Mesenchymal stem cell (in vitro differentiated cells and primary cell): ENCODE measurements at regions not wholly inside any gene's neighbourhood (a gene's known extent, or its start where the extent isn't known, plus 50 kb on each side); places are given as distances from the start of the nearest gene placed in this dataset.

Experiments
- DNase-seq: peaks from one replicate; pipeline ENCODE4 v3.0.0-alpha.2; 2013
- H2AFZ ChIP-seq: one replicate; pipeline ENCODE4 v1.6.1; 2013; ENCODE audit warnings: low read depth, mild to moderate bottlenecking, control low read depth, inconsistent platforms, low read length, moderate library complexity
- H2AK5ac ChIP-seq: 2 replicates; pipeline ENCODE4 v1.6.1; 2013; ENCODE audit warnings: low read length, moderate library complexity, mild to moderate bottlenecking, inconsistent platforms; ENCODE audit not compliant: severe bottlenecking
- H2BK120ac ChIP-seq: one replicate; pipeline ENCODE4 v1.6.1; 2013; ENCODE audit warnings: low read depth, mild to moderate bottlenecking, inconsistent platforms, low read length, moderate library complexity
- H2BK12ac ChIP-seq, 2 experiments: one replicate each; pipeline ENCODE4 v1.6.1; 2013; ENCODE audit warnings: inconsistent platforms in 2 of 2, low read length in 2 of 2, mild to moderate bottlenecking in 2 of 2, moderate library complexity in 2 of 2, control low read depth in 1 of 2
- H2BK15ac ChIP-seq: one replicate; pipeline ENCODE4 v1.6.1; 2013; ENCODE audit warnings: mild to moderate bottlenecking, low read depth, inconsistent platforms; ENCODE audit not compliant: poor library complexity, severe bottlenecking
- H2BK5ac ChIP-seq: 2 replicates; pipeline ENCODE4 v1.6.1; 2013; ENCODE audit warnings: low read depth, mild to moderate bottlenecking, low read length, control low read depth, inconsistent platforms; ENCODE audit not compliant: poor library complexity, severe bottlenecking
- H3K14ac ChIP-seq, 2 experiments: one replicate each; pipeline ENCODE4 v1.6.1; 2013; ENCODE audit warnings: inconsistent platforms in 2 of 2, low read length in 2 of 2, control low read depth in 1 of 2, mild to moderate bottlenecking in 1 of 2, moderate library complexity in 1 of 2
- H3K18ac ChIP-seq, 2 experiments: one replicate each; pipeline ENCODE4 v1.6.1; 2013; ENCODE audit warnings: inconsistent platforms in 2 of 2, low read length in 2 of 2, control low read depth in 1 of 2, low read depth in 1 of 2, mild to moderate bottlenecking in 1 of 2
- H3K23ac ChIP-seq, 2 experiments: one replicate each; pipeline ENCODE4 v1.6.1; 2013; ENCODE audit warnings: inconsistent platforms in 2 of 2, low read length in 2 of 2, mild to moderate bottlenecking in 2 of 2, moderate library complexity in 2 of 2, control low read depth in 1 of 2
- H3K27ac ChIP-seq: 2 replicates; pipeline ENCODE4 v1.5.1; 2013; ENCODE audit warnings: mild to moderate bottlenecking, moderate library complexity, low read length, control low read depth, inconsistent platforms; ENCODE audit not compliant: poor library complexity, severe bottlenecking
- H3K27me3 ChIP-seq, 2 experiments: 2 replicates each; pipeline versions ENCODE4 v1.6.1 to v1.7.0; 2013; ENCODE audit warnings: low read length in 2 of 2, mild to moderate bottlenecking in 2 of 2, moderate library complexity in 2 of 2, control low read depth in 1 of 2, inconsistent platforms in 1 of 2; ENCODE audit not compliant: control insufficient read depth in 1 of 2, insufficient read depth in 1 of 2
- H3K36me3 ChIP-seq, 2 experiments: 2 replicates each; pipeline versions ENCODE4 v1.6.1 to v1.7.0; 2013; ENCODE audit warnings: low read length in 2 of 2, control low read depth in 1 of 2, inconsistent platforms in 1 of 2, low read depth in 1 of 2, mild to moderate bottlenecking in 1 of 2; ENCODE audit not compliant: insufficient read depth in 2 of 2, control insufficient read depth in 1 of 2
- H3K4ac ChIP-seq, 2 experiments: one replicate each; pipeline ENCODE4 v1.6.1; 2013; ENCODE audit warnings: inconsistent platforms in 2 of 2, low read length in 2 of 2, mild to moderate bottlenecking in 2 of 2, moderate library complexity in 2 of 2, control low read depth in 1 of 2, low read depth in 1 of 2
- H3K4me1 ChIP-seq: 2 replicates; pipeline ENCODE4 v1.6.1; 2013; ENCODE audit warnings: low read depth, low read length, control low read depth; ENCODE audit not compliant: control insufficient read depth, insufficient read depth
- H3K4me2 ChIP-seq: 2 replicates; pipeline ENCODE4 v1.6.1; 2013; ENCODE audit warnings: low read length, mild to moderate bottlenecking, inconsistent platforms; ENCODE audit not compliant: poor library complexity, severe bottlenecking
- H3K4me3 ChIP-seq, 2 experiments: 2 replicates each; pipeline versions ENCODE4 v1.5.1 to v1.7.0; 2013; ENCODE audit warnings: low read length in 2 of 2, mild to moderate bottlenecking in 2 of 2, control low read depth in 1 of 2, low read depth in 1 of 2; ENCODE audit not compliant: insufficient read depth in 1 of 2
- H3K79me1 ChIP-seq: replicated peaks from 2 replicates; pipeline ENCODE4 v1.6.1; 2013; ENCODE audit warnings: mild to moderate bottlenecking, control low read depth, low read length, inconsistent platforms; ENCODE audit not compliant: poor library complexity, severe bottlenecking
- H3K9ac ChIP-seq: 2 replicates; pipeline ENCODE4 v1.7.0; 2013; ENCODE audit warnings: mild to moderate bottlenecking, low read length, moderate library complexity
- H3K9me3 ChIP-seq: 2 replicates; pipeline ENCODE4 v1.7.0; 2013; ENCODE audit warnings: mild to moderate bottlenecking, low read length; ENCODE audit not compliant: control insufficient read depth
- H4K8ac ChIP-seq: one replicate; pipeline ENCODE4 v1.6.1; 2013; ENCODE audit warnings: inconsistent platforms, mild to moderate bottlenecking, low read length, moderate library complexity
- H4K91ac ChIP-seq: one replicate; pipeline ENCODE4 v1.6.1; 2013; ENCODE audit warnings: mild to moderate bottlenecking, low read length, inconsistent platforms
- WGBS: methylation state at CpG from one replicate; pipeline ENCODE4 v1.1.7; 2013; ENCODE audit warnings: mixed read lengths; 5-methylcytosine and 5-hydroxymethylcytosine counted together

GRCh38 chr6:9155836-9156235, 720.5 kb upstream of the SLC35B3 start:
- no peak overlapping the region for H4K8ac ChIP-seq
- DNase-seq = no peak
- no peak overlapping the region for H3K18ac ChIP-seq
- no peak overlapping the region for H2BK120ac ChIP-seq
- no peaks in the 10 kb centered on the region for H3K4me1 ChIP-seq
- H3K27me3 ChIP-seq = no peaks in the 10 kb centered on the region
- no peaks in the 10 kb centered on the region for H3K36me3 ChIP-seq
- no peak overlapping the region for H3K23ac ChIP-seq
- no peak overlapping the region for H3K4me2 ChIP-seq
- no peak overlapping the region for H3K9ac ChIP-seq
- H3K79me1 ChIP-seq = no peaks in the 10 kb centered on the region
- H2AK5ac ChIP-seq = no peak overlapping the region
- H2BK12ac ChIP-seq = no peak overlapping the region
- no peak overlapping the region for H3K27ac ChIP-seq
- H4K91ac ChIP-seq = no peak overlapping the region
- WGBS = 59% methylated on average over 3 of the region's 3 CpGs
- peaks cover 3% of the 10 kb centered on the region for H3K9me3 ChIP-seq
- H3K4me3 ChIP-seq = no peak overlapping the region
- no peak overlapping the region for H3K14ac ChIP-seq
- no peak overlapping the region for H2BK15ac ChIP-seq
- no peak overlapping the region for H2BK5ac ChIP-seq
- H2AFZ ChIP-seq = no peak overlapping the region
- H3K4ac ChIP-seq = no peak overlapping the region

- no peaks in the 10 kb centered on the region for H3K36me3 ChIP-seq
These were observed 707.8 kb upstream of the SLC35B3 start for GRCh38 chr6:9143140-9143539.

GRCh38 chr6:9140951-9141460, 705.7 kb upstream of the SLC35B3 start:
- Histone ChIP-seq H3K27ac (no peak overlapping the region), H2BK15ac (no peak overlapping the region), H3K9me3 (no peaks in the 10 kb centered on the region), H2AK5ac (no peak overlapping the region), H3K4me3 (peak overlapping the region in 1 of 2 experiments; percentile 10), H2BK5ac (no peak overlapping the region), H3K4me1 (no peaks in the 10 kb centered on the region), H3K79me1 (no peaks in the 10 kb centered on the region), H3K9ac (peak overlapping the region; percentile 83), H3K36me3 (no peaks in the 10 kb centered on the region), H3K14ac (no peak overlapping the region), H2BK12ac (no peak overlapping the region), H3K4me2 (no peak overlapping the region), H3K27me3 (no peaks in the 10 kb centered on the region), H2BK120ac (no peak overlapping the region), H4K91ac (no peak overlapping the region), H2AFZ (no peak overlapping the region), H4K8ac (no peak overlapping the region), H3K18ac (no peak overlapping the region), H3K23ac (no peak overlapping the region), H3K4ac (no peak overlapping the region)
- 72% methylated on average over 4 of the region's 4 CpGs for WGBS
- no peak for DNase-seq

More at GRCh38 chr6:9143140-9143539, 707.8 kb upstream of the SLC35B3 start:
- Histone ChIP-seq H3K9me3 (no peaks in the 10 kb centered on the region), H4K91ac (no peak overlapping the region), H3K4me2 (no peak overlapping the region), H2BK5ac (no peak overlapping the region), H3K27ac (no peak overlapping the region), H2AFZ (no peak overlapping the region), H2AK5ac (no peak overlapping the region), H4K8ac (no peak overlapping the region), H3K4me1 (no peaks in the 10 kb centered on the region), H3K23ac (no peak overlapping the region), H3K18ac (no peak overlapping the region), H3K27me3 (no peaks in the 10 kb centered on the region), H3K4me3 (no peak overlapping the region), H3K4ac (no peak overlapping the region), H3K9ac (no peak overlapping the region), H3K14ac (no peak overlapping the region), H2BK120ac (no peak overlapping the region), H2BK12ac (no peak overlapping the region), H3K79me1 (no peaks in the 10 kb centered on the region), H2BK15ac (no peak overlapping the region)
- 88% methylated on average over 4 of the region's 4 CpGs for WGBS
- DNase-seq = no peak

GRCh38 chr6:9140172-9140571, 704.8 kb upstream of the SLC35B3 start:
- H3K14ac ChIP-seq = peak overlapping the region in 1 of 2 experiments; percentile 71
- no peak for DNase-seq
- H4K91ac ChIP-seq = no peak overlapping the region
- 82% methylated on average over 8 of the region's 8 CpGs for WGBS
- peak overlapping the region in 1 of 2 experiments; percentile 19 for H3K18ac ChIP-seq
- H3K9ac ChIP-seq = peak overlapping the region; percentile 83
- no peak overlapping the region for H3K4ac ChIP-seq
- no peaks in the 10 kb centered on the region for H3K9me3 ChIP-seq
- H3K4me2 ChIP-seq = no peak overlapping the region
- H2BK15ac ChIP-seq = no peak overlapping the region
- H3K23ac ChIP-seq = no peak overlapping the region
- H3K36me3 ChIP-seq = no peaks in the 10 kb centered on the region
- H4K8ac ChIP-seq = no peak overlapping the region
- H3K4me3 ChIP-seq = peak overlapping the region in 1 of 2 experiments; percentile 59
- no peak overlapping the region for H2AK5ac ChIP-seq
- no peak overlapping the region for H2BK120ac ChIP-seq
- H3K79me1 ChIP-seq = no peaks in the 10 kb centered on the region
- H2BK12ac ChIP-seq = peak overlapping the region in 1 of 2 experiments; percentile 42
- no peaks in the 10 kb centered on the region for H3K27me3 ChIP-seq
- no peak overlapping the region for H3K27ac ChIP-seq
- no peak overlapping the region for H2AFZ ChIP-seq
- H2BK5ac ChIP-seq = no peak overlapping the region
- no peaks in the 10 kb centered on the region for H3K4me1 ChIP-seq
